ENCODE measurements at regions not wholly inside any gene's neighbourhood (a gene's known extent, or its start where the extent isn't known, plus 50 kb on each side); places are given as distances from the start of the nearest gene placed in this dataset.

DNA sequence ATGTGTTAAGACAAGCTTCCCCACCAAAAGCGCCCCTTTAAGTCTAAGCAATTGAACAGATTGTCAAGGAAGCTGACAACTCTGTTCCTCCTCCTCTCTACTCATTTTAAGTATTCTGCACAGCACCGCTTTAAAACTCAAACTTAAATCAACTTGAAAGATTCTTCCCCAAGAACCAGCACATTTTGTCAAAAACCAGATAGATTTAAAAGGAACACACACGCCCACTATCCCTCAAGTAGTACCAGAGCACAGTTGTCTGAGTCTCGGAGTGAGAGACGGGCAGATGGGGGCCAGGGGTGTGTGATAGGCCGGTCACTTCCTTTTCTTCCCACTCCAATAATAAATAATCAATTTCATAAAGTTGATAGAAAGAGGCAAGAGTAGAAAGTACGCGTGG is 67.7 kb upstream of the POU3F3 start (continued):
- TF ChIP-seq, protein P1, sequence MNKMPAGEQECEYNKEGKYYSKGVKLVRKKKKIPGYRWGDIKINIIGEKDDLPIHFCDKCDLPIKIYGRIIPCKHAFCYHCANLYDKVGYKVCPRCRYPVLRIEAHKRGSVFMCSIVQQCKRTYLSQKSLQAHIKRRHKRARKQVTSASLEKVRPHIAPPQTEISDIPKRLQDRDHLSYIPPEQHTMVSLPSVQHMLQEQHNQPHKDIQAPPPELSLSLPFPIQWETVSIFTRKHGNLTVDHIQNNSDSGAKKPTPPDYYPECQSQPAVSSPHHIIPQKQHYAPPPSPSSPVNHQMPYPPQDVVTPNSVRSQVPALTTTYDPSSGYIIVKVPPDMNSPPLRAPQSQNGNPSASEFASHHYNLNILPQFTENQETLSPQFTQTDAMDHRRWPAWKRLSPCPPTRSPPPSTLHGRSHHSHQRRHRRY (tag by site-specific recombination; IDR thresholded peaks at IDR 0.05), result no peak
- TF ChIP-seq ZNF121 (tag by site-specific recombination; IDR thresholded peaks at IDR 0.05) (no peak), ZNF623 (tag by site-specific recombination; IDR thresholded peaks at IDR 0.05) (no peak), ZNF335 (tag by site-specific recombination; conservative IDR thresholded peaks at IDR 0.05) (no peak), ZNF140 (tag by site-specific recombination; IDR thresholded peaks at IDR 0.05) (no peak), ZNF433 (tag by site-specific recombination; IDR thresholded peaks at IDR 0.05; ENCODE audit: low read depth) (no peak)
- TF ChIP-seq, protein P2, sequence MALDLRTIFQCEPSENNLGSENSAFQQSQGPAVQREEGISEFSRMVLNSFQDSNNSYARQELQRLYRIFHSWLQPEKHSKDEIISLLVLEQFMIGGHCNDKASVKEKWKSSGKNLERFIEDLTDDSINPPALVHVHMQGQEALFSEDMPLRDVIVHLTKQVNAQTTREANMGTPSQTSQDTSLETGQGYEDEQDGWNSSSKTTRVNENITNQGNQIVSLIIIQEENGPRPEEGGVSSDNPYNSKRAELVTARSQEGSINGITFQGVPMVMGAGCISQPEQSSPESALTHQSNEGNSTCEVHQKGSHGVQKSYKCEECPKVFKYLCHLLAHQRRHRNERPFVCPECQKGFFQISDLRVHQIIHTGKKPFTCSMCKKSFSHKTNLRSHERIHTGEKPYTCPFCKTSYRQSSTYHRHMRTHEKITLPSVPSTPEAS (tag by site-specific recombination; IDR thresholded peaks at IDR 0.05), result no peak
- TF ChIP-seq, protein P3, sequence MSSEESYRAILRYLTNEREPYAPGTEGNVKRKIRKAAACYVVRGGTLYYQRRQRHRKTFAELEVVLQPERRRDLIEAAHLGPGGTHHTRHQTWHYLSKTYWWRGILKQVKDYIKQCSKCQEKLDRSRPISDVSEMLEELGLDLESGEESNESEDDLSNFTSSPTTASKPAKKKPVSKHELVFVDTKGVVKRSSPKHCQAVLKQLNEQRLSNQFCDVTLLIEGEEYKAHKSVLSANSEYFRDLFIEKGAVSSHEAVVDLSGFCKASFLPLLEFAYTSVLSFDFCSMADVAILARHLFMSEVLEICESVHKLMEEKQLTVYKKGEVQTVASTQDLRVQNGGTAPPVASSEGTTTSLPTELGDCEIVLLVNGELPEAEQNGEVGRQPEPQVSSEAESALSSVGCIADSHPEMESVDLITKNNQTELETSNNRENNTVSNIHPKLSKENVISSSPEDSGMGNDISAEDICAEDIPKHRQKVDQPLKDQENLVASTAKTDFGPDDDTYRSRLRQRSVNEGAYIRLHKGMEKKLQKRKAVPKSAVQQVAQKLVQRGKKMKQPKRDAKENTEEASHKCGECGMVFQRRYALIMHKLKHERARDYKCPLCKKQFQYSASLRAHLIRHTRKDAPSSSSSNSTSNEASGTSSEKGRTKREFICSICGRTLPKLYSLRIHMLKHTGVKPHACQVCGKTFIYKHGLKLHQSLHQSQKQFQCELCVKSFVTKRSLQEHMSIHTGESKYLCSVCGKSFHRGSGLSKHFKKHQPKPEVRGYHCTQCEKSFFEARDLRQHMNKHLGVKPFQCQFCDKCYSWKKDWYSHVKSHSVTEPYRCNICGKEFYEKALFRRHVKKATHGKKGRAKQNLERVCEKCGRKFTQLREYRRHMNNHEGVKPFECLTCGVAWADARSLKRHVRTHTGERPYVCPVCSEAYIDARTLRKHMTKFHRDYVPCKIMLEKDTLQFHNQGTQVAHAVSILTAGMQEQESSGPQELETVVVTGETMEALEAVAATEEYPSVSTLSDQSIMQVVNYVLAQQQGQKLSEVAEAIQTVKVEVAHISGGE (tag by site-specific recombination; conservative IDR thresholded peaks at IDR 0.05; ENCODE audit: low read depth), result no peak

DNA sequence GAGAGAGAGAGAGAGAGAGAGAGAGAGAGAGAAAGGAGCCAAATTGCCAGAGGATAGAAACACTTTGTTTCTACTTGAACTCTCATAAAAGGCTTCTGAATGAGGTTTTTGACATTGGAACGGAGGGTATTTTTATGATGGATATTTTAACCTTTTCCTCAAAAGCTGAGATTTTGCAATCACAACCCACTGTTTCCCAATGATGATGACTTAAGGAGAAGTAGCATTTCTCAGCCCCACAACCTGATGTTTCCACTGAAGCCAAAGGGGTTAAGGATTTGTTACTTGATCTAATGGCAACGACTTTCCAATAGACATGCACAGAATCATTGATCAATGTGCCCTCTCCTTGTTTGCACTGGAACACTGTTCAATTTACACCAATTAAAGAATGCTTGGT is 67.1 kb upstream of the POU3F3 start:
- Histone ChIP-seq H3K4me3 (ENCODE audit: low read depth, low read length) (no peak overlapping the region), H3K36me3 (ENCODE audit: control insufficient read depth in 2 of 2, insufficient read depth in 1 of 2, low read length in 2 of 2) (no peaks in the 10 kb centered on the region), H3K4me1 (ENCODE audit: control insufficient read depth, insufficient read depth, low read length) (peaks cover 3% of the 10 kb centered on the region; the same call in 1 of the 2 replicates), H3K27ac (ENCODE audit: extremely low read depth, low read depth, low read length) (no peak overlapping the region), H3K9me3 (ENCODE audit: control insufficient read depth, insufficient read depth, low read depth, low read length) (no peaks in the 10 kb centered on the region)
- ChIA-PET POLR2A (no interaction called here), CTCF (no interaction called here)
- no peak for TF ChIP-seq MEIS1 (CRISPR knock-in tag; IDR thresholded peaks at IDR 0.05; ENCODE audit: borderline replicate concordance)

DNA sequence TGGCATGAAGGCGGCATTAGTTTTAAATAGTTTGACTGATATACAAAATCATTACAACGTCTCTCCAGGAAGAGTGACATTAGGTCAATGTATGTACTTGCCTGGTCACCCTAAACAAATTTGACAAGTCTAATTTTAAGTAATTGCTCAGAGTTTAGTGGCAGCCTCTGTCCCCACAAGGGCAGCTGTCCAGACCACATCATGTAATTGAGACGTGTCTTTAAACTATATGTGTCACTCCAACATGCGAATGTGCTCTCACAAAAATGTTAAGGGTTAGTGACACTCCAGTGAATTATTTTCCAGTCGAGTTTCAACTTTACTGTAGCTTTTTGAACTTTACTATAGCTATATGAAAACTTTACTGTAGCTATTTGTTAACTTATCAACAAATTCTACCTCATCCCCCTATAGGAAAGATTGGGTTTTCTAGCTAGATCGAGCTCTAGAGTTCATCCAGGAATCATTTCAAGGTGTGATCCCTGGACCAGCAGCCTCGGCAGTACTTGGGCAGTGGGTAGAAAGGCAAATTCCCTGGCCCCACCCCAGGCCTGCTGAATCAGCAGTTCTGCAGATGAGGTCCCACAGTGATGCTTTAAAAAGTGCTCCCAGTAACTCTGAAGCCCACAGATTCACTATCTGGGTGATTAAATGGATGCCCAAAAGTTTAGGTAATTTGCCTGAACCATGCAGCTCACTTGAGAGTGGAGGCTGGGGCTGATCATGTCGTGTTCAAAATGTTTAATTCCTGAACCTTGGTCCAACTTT is 66.4 kb upstream of the POU3F3 start:
- ChIA-PET POLR2A (no interaction called here), CTCF (no interaction called here)
- Histone ChIP-seq H3K4me1 (ENCODE audit: control insufficient read depth, insufficient read depth, low read length) (peaks cover 3% of the 10 kb centered on the region; the same call in 1 of the 2 replicates), H3K36me3 (ENCODE audit: control insufficient read depth in 2 of 2, insufficient read depth in 1 of 2, low read length in 2 of 2) (no peaks in the 10 kb centered on the region), H3K27ac (ENCODE audit: extremely low read depth, low read depth, low read length) (no peak overlapping the region), H3K9me3 (ENCODE audit: control insufficient read depth, insufficient read depth, low read depth, low read length) (no peaks in the 10 kb centered on the region), H3K4me3 (ENCODE audit: low read depth, low read length) (no peak overlapping the region)
- TF ChIP-seq ZNF529 (tag by site-specific recombination; IDR thresholded peaks at IDR 0.05; ENCODE audit: insufficient replicate concordance), result no peak
- TF ChIP-seq, protein P4, sequence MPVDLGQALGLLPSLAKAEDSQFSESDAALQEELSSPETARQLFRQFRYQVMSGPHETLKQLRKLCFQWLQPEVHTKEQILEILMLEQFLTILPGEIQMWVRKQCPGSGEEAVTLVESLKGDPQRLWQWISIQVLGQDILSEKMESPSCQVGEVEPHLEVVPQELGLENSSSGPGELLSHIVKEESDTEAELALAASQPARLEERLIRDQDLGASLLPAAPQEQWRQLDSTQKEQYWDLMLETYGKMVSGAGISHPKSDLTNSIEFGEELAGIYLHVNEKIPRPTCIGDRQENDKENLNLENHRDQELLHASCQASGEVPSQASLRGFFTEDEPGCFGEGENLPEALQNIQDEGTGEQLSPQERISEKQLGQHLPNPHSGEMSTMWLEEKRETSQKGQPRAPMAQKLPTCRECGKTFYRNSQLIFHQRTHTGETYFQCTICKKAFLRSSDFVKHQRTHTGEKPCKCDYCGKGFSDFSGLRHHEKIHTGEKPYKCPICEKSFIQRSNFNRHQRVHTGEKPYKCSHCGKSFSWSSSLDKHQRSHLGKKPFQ (tag by site-specific recombination; IDR thresholded peaks at IDR 0.05), result no peak
- no peak for TF ChIP-seq SCRT2 (tag by site-specific recombination; IDR thresholded peaks at IDR 0.05)
- no peak for TF ChIP-seq ZNF558 (tag by site-specific recombination; IDR thresholded peaks at IDR 0.05)
- TF ChIP-seq ZNF335 (tag by site-specific recombination; conservative IDR thresholded peaks at IDR 0.05), result no peak
- no peak for TF ChIP-seq ZNF248 (tag by site-specific recombination; IDR thresholded peaks at IDR 0.05)
